ENCODE measurements at regions not wholly inside any gene's neighbourhood (a gene's known extent, or its start where the extent isn't known, plus 50 kb on each side); places are given as distances from the start of the nearest gene placed in this dataset.

DNA sequence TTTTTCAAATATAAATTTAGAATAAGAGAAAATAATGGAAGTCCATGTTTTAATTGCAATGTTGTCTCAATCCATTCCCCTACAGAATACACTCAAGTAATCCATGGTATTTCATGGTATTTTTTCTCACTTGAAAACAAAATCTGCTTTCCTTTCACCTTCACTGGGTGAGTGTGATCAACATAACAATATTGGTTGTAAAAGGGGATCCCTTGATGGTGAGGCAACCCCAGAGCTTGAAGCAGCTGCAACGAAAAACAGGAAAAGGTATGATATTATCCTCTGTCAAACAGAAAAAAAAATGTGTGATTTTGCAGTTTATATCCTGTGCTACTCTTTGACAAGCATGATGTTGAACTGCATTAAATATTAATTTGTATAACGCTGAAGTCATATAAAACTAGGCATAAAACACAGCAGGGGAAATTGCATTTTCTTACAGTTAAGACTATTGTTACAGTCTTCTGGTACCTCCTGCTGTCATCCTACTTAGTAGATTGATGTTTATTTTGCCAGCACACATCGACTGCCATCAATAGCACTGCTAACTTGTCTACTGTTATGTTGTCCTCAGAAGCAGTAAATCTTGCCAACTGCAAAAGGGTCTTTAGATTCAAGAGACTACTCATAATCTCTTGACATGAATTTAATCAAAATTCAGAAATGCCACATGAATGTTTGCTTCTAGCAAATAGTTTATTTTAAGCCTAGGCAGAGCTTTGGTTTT, 373.1 kb upstream of the MIR17HG start:
- TF ChIP-seq, protein P1, sequence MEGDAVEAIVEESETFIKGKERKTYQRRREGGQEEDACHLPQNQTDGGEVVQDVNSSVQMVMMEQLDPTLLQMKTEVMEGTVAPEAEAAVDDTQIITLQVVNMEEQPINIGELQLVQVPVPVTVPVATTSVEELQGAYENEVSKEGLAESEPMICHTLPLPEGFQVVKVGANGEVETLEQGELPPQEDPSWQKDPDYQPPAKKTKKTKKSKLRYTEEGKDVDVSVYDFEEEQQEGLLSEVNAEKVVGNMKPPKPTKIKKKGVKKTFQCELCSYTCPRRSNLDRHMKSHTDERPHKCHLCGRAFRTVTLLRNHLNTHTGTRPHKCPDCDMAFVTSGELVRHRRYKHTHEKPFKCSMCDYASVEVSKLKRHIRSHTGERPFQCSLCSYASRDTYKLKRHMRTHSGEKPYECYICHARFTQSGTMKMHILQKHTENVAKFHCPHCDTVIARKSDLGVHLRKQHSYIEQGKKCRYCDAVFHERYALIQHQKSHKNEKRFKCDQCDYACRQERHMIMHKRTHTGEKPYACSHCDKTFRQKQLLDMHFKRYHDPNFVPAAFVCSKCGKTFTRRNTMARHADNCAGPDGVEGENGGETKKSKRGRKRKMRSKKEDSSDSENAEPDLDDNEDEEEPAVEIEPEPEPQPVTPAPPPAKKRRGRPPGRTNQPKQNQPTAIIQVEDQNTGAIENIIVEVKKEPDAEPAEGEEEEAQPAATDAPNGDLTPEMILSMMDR (IDR thresholded peaks at IDR 0.05; ENCODE audit: low read depth, low read length, poor library complexity, severe bottlenecking) = no peak
- no peak for TF ChIP-seq EZH2phosphoT487 (IDR thresholded peaks at IDR 0.05; ENCODE audit: borderline replicate concordance, low read length)
